ENCODE measurements at regions not wholly inside any gene's neighbourhood (a gene's known extent, or its start where the extent isn't known, plus 50 kb on each side); places are given as distances from the start of the nearest gene placed in this dataset.
A peak's percentile ranks its signal among the peaks of the same experiment; 100 is the strongest.

DNA sequence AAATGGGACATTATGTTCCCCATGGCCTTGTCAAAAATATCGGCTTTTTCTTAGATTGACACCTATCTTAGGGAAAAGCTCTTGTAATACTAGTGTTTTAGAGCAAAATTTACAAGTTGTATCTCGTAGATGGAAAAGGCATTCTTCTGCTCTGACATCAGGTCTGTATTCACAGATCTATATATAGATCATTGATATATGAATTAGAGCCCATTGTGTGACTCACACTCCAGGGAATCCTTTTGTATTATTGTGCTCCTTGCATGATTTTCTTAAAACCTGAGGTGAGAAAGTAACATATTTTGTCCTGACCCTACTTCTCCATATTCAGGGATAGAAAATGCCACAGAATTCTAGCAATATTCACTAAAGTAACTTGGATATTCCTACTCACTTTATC lies 1160.8 kb upstream of the B3GALT2 start:
- H3K4me1 Mint-ChIP-seq (ENCODE audit: low read depth), result peaks cover 6% of the 10 kb centered on the region
- H3K9me3 Mint-ChIP-seq, result no peaks in the 10 kb centered on the region; the same call in 1 of the 2 replicates
- no peak overlapping the region for H3K4me3 Mint-ChIP-seq
- TF ChIP-seq, protein P1, sequence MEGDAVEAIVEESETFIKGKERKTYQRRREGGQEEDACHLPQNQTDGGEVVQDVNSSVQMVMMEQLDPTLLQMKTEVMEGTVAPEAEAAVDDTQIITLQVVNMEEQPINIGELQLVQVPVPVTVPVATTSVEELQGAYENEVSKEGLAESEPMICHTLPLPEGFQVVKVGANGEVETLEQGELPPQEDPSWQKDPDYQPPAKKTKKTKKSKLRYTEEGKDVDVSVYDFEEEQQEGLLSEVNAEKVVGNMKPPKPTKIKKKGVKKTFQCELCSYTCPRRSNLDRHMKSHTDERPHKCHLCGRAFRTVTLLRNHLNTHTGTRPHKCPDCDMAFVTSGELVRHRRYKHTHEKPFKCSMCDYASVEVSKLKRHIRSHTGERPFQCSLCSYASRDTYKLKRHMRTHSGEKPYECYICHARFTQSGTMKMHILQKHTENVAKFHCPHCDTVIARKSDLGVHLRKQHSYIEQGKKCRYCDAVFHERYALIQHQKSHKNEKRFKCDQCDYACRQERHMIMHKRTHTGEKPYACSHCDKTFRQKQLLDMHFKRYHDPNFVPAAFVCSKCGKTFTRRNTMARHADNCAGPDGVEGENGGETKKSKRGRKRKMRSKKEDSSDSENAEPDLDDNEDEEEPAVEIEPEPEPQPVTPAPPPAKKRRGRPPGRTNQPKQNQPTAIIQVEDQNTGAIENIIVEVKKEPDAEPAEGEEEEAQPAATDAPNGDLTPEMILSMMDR (IDR thresholded peaks at IDR 0.05), result no peak
- no peak overlapping the region for H3K27ac Mint-ChIP-seq
- no peaks in the 10 kb centered on the region for H3K27me3 Mint-ChIP-seq (ENCODE audit: insufficient read depth)
- DNase-seq, result no peak
- no peaks in the 10 kb centered on the region for H3K36me3 Mint-ChIP-seq (ENCODE audit: low read depth)

DNA sequence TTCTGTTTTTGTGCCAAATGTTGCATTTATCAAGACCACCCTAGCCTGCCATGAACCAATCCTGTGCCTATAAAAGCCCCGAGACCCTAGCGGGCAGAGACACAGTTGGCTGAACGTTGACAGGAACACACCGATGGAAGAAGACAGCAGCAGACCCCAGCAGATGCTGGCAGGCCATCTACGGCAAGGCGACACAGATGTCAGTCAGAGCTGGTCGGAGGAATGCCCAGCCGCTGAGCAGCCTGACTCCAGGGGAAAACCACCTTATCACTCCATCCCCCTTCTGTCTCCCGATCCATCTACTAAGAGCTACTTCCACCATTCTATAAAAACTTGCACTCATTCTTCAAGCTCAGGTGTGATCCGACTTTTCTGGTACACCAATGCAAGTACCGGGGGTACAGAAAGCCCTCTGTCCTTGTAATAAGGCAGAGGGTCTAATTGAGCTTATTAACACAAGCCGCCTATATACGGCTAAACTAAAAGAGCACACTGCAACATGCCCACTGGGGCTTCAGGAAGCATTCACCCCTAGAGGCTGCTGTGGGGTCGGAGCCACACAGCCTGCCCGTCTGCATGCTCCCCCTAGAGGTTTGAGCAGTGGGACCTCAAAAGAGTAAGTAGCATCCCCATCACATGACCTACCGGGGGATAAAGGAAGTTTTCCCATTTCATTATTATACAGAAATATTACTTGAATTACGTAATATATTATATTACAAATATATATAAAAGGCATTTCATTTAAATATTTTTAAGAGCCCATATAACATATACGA lies 1156.3 kb upstream of the B3GALT2 start:
- H3K36me3 Mint-ChIP-seq (ENCODE audit: low read depth), result no peaks in the 10 kb centered on the region
- TF ChIP-seq, protein P1 (IDR thresholded peaks at IDR 0.05), result peak; percentile 26; the same call in 1 of the 2 replicates
- no peaks in the 10 kb centered on the region for H3K27me3 Mint-ChIP-seq (ENCODE audit: insufficient read depth)
- H3K4me1 Mint-ChIP-seq (ENCODE audit: low read depth), result peaks cover 17% of the 10 kb centered on the region
- DNase-seq, result no peak
- no peak overlapping the region for H3K27ac Mint-ChIP-seq
- H3K4me3 Mint-ChIP-seq, result no peak overlapping the region
- no peaks in the 10 kb centered on the region; the same call in 1 of the 2 replicates for H3K9me3 Mint-ChIP-seq

DNA sequence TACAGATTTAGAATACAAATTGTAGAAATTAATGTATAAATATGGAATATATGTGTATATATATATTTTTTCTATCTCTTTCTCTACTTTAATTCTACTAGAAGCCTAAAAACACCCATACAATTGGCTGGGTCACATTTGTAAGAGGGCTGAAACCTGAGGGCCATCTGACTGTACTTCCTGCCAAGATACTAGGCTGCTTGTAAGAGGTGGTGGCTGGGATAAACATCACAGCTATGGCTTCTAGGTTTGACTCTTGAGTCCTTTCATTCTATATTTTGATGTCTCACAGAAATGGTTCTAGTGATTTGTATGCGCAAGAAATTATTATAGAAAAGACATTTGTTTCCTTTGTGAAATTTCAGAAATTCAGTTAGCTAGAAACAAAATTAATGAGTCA lies 1155.2 kb upstream of the B3GALT2 start:
- TF ChIP-seq, protein P1 (IDR thresholded peaks at IDR 0.05), result no peak
- no peak for DNase-seq
- H3K4me3 Mint-ChIP-seq, result no peak overlapping the region
- no peaks in the 10 kb centered on the region for H3K27me3 Mint-ChIP-seq (ENCODE audit: insufficient read depth)
- H3K4me1 Mint-ChIP-seq (ENCODE audit: low read depth), result peaks cover 10% of the 10 kb centered on the region
- no peaks in the 10 kb centered on the region; the same call in 1 of the 2 replicates for H3K9me3 Mint-ChIP-seq
- no peak overlapping the region for H3K27ac Mint-ChIP-seq
- no peaks in the 10 kb centered on the region for H3K36me3 Mint-ChIP-seq (ENCODE audit: low read depth)

DNA sequence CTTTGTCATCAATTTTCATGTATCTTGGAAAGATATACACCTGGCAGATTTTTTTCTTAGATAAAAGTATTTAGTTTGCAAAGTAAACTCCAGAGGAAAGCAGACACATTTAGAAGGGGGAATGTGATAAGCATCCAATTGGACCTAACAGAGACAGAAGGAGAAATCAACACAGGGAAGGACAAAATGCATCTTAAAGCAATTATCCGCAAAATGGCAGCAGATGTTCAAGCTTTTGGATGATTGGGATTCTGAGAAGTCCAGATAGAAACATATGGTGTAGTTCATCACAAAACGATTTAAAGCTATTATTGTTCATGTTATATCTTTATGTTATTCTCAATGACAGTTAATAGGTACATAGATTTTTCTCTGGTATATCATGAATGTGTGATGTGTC lies 1153.1 kb upstream of the B3GALT2 start:
- H3K4me3 Mint-ChIP-seq, result no peak overlapping the region
- no peak for DNase-seq
- TF ChIP-seq, protein P1 (IDR thresholded peaks at IDR 0.05), result no peak
- H3K27me3 Mint-ChIP-seq (ENCODE audit: insufficient read depth), result no peaks in the 10 kb centered on the region
- H3K4me1 Mint-ChIP-seq (ENCODE audit: low read depth), result peaks cover 10% of the 10 kb centered on the region
- H3K27ac Mint-ChIP-seq, result no peak overlapping the region
- no peaks in the 10 kb centered on the region; the same call in 1 of the 2 replicates for H3K9me3 Mint-ChIP-seq
- no peaks in the 10 kb centered on the region for H3K36me3 Mint-ChIP-seq (ENCODE audit: low read depth)

DNA sequence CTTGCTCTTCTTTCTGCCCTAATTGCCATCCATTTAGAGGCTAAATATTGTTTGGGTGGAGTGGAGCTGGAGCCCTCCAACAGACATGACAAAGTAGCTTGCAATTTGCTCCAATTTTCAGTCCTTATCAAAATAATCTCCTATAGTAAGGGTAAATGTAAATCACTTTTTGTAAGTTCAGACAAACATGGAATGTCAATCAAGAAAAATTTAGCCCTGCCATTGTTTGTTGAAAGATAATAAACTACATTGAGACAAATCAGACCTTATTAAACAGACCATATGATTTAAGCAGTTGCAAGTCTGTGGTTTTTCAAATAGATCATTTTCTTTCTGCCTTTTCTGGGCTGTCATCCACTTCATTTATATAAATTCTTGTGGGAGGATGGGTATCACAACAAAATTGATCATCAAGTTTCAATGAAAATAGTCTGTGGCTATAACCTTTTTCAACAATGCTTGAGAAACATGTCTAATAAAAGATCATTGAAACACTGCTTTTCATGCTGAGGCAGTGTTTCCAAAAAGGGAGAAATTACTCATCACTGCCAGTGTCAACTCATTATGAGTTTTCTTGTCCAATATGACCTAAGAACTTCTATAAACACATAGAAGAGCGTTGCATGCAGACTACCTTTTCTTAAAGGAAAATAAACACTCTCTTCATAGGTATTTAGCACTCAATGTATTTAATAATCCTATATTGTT lies 1152.0 kb upstream of the B3GALT2 start:
- H3K27ac Mint-ChIP-seq, result no peak overlapping the region
- no peak overlapping the region for H3K4me3 Mint-ChIP-seq
- DNase-seq, result peak; percentile 3
- TF ChIP-seq, protein P1 (IDR thresholded peaks at IDR 0.05), result no peak
- no peaks in the 10 kb centered on the region for H3K27me3 Mint-ChIP-seq (ENCODE audit: insufficient read depth)
- no peaks in the 10 kb centered on the region for H3K9me3 Mint-ChIP-seq
- no peaks in the 10 kb centered on the region for H3K36me3 Mint-ChIP-seq (ENCODE audit: low read depth)
- H3K4me1 Mint-ChIP-seq (ENCODE audit: low read depth), result peaks cover 10% of the 10 kb centered on the region
